Lower leg skin (tissue), 3 donors: ENCODE measurements at regions not wholly inside any gene's neighbourhood (a gene's known extent, or its start where the extent isn't known, plus 50 kb on each side); places are given as distances from the start of the nearest gene placed in this dataset.

Experiments used
- CTCF ChIP-seq, 3 donors: fragments of 450-650 bp; IDR thresholded peaks; one replicate each; pipeline ENCODE4 v1.5.1; 2016; ENCODE audit warnings: antibody characterized with exemption in 3 of 3, mild to moderate bottlenecking in 3 of 3, moderate library complexity in 2 of 3
- POLR2A ChIP-seq, 2 donors: fragments of 450-650 bp; IDR thresholded peaks; one replicate each; pipeline ENCODE4 v1.6.1; 2016 to 2017; ENCODE audit warnings: antibody characterized with exemption in 2 of 2, mild to moderate bottlenecking in 1 of 2, moderate library complexity in 1 of 2

GRCh38 chr9:113805486-113806132, 70.5 kb upstream of the ZNF618 start:
- TF ChIP-seq CTCF (IDR thresholded peaks at IDR 0.05) (no peak), POLR2A (IDR thresholded peaks at IDR 0.05) (no peak)
